ENCODE measurements at regions not wholly inside any gene's neighbourhood (a gene's known extent, or its start where the extent isn't known, plus 50 kb on each side); places are given as distances from the start of the nearest gene placed in this dataset.
"Not testable (repeated sequence)": the region's sequence is repeated elsewhere in the genome, so short reads cannot be mapped to it uniquely, and the experiment has no call there.

- DNase-seq, result no peak
Observed at GRCh38 chr10:28902215-28902614, 224.9 kb downstream of the BAMBI start.

GRCh38 chr10:28903063-28903462, 225.7 kb downstream of the BAMBI start:
- DNase-seq, result no peak

DNA sequence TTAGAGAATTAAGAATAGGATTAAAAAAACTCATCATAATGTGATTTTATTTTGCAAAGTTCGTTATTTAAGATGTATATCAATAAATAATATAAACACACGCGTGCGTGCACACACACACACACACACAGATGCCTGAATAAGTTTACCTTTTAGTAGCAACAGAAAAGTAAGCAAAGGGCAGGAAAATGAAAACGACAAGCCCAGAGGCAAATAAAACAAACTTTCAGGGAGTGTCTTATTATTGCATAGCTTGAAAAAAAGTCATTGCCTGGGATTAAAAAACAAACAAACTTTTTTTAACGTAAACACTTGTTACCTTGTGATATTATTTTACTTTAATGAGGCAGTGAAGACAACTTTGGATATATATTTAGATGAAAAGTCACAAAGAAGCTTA, 226.4 kb downstream of the BAMBI start:
- DNase-seq, result no peak

GRCh38 chr10:28905371-28905770, 228.1 kb downstream of the BAMBI start:
- no peak for DNase-seq

- no peak for DNase-seq
Observed at GRCh38 chr10:28906011-28906411, 228.7 kb downstream of the BAMBI start.

DNA sequence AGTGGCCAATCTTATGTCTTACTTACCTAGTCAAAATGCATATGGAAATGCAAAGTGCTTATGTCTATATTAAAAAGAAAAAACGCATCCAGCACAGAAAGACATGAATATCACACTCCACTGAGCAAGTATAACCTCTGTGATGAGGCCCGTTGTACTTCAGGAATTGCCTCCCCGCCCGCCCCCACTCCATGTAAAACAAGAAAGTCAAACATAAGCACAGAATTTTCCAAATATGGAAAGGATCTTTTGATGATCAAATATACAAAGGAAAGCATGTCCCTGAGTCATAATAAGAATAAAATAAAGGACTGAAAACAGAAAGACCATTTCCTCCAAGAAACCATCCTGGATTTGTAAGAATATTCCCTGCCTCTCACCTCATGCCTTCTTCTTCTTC, 229.1 kb downstream of the BAMBI start:
- no peak for DNase-seq

DNA sequence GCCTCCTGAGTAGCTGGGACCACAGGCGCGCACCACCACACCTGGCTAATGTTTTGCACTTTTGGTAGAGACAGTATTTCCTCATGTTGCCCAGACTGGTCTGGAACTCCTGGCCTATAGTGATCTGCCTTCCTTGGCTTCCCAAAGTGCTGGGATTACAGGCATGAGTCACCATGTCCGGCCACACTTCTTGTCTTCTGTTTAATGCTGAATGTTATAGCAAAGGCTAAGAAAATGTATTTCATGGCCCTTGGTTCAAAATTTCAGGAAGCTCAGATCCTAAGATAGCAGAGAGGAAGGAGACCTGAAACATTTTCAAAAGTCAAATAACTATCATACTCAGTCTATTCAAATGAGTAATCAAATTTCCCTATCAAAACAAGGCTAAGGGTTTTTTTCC, 229.6 kb downstream of the BAMBI start:
- peak; percentile 5 for DNase-seq

- no peak for DNase-seq
Observed at GRCh38 chr10:28909875-28910274, 232.6 kb downstream of the BAMBI start.

GRCh38 chr10:28910956-28911355, 233.6 kb downstream of the BAMBI start:
- no peak for DNase-seq

GRCh38 chr10:28911511-28911910, 234.2 kb downstream of the BAMBI start:
- not testable (repeated sequence) for DNase-seq

DNA sequence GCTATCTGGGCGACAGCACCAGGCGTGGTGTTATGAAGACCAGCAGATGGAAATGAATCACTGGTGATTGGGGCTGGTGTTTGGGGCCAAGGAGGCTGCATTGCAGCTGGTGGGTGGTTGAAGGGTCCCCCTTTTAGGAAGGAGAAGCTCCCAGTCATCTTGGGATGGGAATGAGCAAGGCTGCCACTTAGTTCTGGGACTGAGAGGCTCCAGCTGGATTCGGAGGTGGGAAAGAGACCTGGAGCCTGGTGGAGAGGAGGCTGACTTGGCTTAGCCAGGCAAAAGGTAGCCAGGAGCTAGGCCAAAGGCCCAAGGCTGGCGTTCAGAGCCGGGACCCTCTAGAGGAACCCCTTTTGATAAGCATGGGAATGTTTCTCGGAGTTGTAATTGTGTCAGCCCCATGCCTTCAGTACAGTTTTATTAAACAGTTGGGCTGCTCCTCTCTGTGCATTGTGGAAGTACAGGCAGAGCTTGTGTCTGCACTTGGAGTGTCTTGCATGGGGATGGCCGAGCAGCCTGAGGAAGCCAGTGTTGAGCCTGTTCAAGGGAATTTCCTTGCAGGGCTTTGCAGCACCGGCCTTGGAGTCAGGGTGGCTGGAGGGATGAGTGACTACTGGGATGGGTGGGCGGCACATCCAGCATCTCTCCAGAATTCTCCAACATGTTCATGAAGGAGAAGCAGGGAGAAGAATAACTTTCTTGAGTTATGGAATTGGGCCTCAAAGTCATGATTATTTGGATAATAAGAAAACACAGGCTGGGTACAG, 234.9 kb downstream of the BAMBI start:
- DNase-seq, result no peak

- no peak for DNase-seq
Observed at GRCh38 chr10:28913436-28914237, 236.3 kb downstream of the BAMBI start.

DNA sequence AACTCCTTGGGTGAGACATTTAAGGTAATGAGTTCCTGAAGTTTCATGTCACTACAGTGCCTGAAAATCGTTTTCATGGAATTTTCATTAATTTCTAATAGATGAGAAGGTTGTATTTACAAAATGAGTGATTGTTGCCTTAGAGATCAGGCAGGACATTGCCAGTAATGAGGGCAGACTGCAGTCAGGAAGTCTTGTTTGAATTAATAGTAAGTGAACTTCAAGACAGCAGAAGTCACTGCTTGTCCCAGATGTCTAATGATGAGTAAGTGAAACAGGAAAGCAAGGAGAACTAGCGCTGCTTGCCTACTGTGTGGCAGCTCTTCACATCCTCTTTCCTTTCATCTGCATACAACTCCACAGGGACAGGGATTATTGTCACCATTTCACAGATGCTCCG, 237.4 kb downstream of the BAMBI start:
- peak; percentile 35 for DNase-seq

GRCh38 chr10:28915989-28916588, 238.8 kb downstream of the BAMBI start:
- no peak for DNase-seq

DNA sequence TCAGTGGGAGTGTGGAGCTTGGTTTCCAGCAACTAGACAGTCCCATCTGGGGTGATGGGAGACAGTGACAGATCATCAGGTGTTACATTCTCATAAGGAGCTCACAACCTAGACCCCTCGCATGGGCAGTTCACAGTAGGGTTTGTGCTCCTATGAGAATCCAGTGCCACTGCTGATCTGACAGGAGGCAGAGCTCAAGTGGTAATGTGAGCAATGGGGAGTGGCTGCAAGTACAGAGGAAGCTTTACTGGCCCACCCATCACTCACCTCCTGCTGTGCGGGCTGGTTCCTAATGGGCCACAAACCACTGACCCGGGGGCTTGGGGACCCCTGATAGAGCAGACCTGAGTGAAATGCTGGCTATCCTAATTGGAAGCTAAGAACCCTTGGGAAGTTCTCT, 242.8 kb downstream of the BAMBI start:
- no peak for DNase-seq

- no peak for DNase-seq
Observed at GRCh38 chr10:28922127-28922526, 244.8 kb downstream of the BAMBI start.

GRCh38 chr10:28922861-28923260, 245.5 kb downstream of the BAMBI start:
- DNase-seq, result no peak

GRCh38 chr10:28924717-28925116, 247.4 kb downstream of the BAMBI start:
- DNase-seq, result no peak

DNA sequence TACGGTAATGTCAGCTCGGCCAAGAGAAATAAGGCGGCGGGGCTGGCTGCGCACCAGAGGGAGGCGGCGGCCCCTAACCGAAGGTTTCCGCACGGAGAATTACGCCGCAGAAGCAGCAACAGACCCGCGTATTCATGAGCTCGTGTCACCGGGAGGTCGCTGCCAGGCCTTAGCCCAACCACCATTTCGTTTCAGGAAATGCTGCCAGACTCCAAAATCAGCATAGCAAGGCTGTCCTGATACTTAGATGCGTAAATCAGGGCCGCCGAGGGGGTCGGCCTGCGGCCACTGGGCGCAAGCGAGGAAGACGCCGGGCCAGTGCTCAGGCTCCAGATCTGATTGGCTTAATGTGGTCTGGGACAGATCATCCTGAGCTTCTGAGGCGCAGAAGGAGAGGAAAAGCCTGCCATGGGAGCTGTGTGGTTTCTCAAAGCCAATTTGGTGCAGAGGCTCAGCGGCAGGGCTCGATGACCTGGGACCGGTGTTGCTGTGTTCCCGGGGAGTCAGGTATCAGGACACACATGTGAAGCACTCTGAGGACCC, 247.9 kb downstream of the BAMBI start:
- DNase-seq, result no peak

DNA sequence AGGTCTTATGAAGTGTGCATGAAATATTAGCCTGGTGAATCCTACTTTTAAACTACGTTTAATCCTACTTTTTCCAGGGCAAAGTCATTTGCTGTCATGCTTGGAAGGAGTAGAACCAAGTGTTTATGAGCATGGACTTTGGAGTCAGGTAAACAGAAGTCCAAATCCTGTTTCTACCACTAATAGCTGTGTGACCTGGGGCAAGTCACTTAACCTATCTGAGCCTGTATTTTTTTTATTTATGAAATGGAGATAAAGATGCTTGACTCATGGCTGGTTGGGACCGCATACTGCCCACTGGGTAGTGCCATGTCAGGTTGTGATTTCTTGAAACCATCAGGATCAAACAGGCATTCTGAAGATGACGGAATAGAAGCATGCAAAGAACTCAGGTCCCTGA, 249.6 kb downstream of the BAMBI start:
- no peak for DNase-seq

GRCh38 chr10:28928484-28928883, 251.2 kb downstream of the BAMBI start:
- DNase-seq, result no peak

- no peak for DNase-seq
Observed at GRCh38 chr10:28929942-28930341, 252.6 kb downstream of the BAMBI start.

All from MV-4-11 (cell line).